ENCODE measurements at regions not wholly inside any gene's neighbourhood (a gene's known extent, or its start where the extent isn't known, plus 50 kb on each side); places are given as distances from the start of the nearest gene placed in this dataset.

- no peak overlapping the region for H3K4me3 ChIP-seq (ENCODE audit: low read depth in 1 of 3, low read length in 3 of 3)
- TF ChIP-seq JUND (IDR thresholded peaks at IDR 0.05) (no peak), GABPA (IDR thresholded peaks at IDR 0.05 in 1 of 2, conservative IDR thresholded peaks at IDR 0.05 in 1 of 2) (no peak), SP1 (IDR thresholded peaks at IDR 0.05) (no peak), ZBTB33 (IDR thresholded peaks at IDR 0.05) (no peak)
- TF ChIP-seq, protein P1, sequence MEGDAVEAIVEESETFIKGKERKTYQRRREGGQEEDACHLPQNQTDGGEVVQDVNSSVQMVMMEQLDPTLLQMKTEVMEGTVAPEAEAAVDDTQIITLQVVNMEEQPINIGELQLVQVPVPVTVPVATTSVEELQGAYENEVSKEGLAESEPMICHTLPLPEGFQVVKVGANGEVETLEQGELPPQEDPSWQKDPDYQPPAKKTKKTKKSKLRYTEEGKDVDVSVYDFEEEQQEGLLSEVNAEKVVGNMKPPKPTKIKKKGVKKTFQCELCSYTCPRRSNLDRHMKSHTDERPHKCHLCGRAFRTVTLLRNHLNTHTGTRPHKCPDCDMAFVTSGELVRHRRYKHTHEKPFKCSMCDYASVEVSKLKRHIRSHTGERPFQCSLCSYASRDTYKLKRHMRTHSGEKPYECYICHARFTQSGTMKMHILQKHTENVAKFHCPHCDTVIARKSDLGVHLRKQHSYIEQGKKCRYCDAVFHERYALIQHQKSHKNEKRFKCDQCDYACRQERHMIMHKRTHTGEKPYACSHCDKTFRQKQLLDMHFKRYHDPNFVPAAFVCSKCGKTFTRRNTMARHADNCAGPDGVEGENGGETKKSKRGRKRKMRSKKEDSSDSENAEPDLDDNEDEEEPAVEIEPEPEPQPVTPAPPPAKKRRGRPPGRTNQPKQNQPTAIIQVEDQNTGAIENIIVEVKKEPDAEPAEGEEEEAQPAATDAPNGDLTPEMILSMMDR (IDR thresholded peaks at IDR 0.05; ENCODE audit: low read depth, low read length, missing input control): no peak
- H3K27ac ChIP-seq (ENCODE audit: low read depth in 1 of 2, low read length in 2 of 2): no peak overlapping the region
- no peak for DNase-seq (ENCODE audit: low spot score)
- H3K27me3 ChIP-seq (ENCODE audit: control insufficient read depth in 4 of 4, insufficient read depth in 4 of 4, low read length in 3 of 4): no peaks in the 10 kb centered on the region
- H3K9me3 ChIP-seq (ENCODE audit: control insufficient read depth in 4 of 4, low read length in 3 of 4): no peaks in the 10 kb centered on the region
- no peaks in the 10 kb centered on the region for H3K4me1 ChIP-seq (ENCODE audit: control insufficient read depth in 4 of 4, insufficient read depth in 4 of 4, low read length in 3 of 4)
- H3K36me3 ChIP-seq (ENCODE audit: control insufficient read depth in 4 of 4, insufficient read depth in 3 of 4, low read depth in 1 of 4, low read length in 3 of 4): no peaks in the 10 kb centered on the region
- 91% methylated on average over 2 of the region's 2 CpGs for WGBS
- H3K9ac ChIP-seq (ENCODE audit: low read depth in 1 of 2, low read length in 2 of 2): no peak overlapping the region
Observed at GRCh38 chr5:155759252-155759651, 567.7 kb upstream of the SGCD start.

DNA sequence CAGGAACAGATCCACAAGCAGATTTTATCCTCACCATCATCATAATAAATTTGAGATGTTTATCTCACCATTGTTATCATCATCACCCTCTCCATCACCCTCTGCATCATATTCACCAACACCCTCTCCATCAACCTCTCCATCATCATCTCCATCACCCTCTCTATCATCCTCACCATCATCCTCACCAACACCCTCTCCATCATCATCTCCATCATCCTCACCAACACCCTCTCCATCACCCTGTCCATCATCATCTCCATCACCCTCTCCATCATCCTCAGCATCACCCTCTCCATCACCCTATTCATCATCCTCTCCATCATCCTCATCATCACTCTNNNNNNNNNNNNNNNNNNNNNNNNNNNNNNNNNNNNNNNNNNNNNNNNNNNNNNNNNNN is 567.0 kb upstream of the SGCD start:
- TF ChIP-seq EGR1 (IDR thresholded peaks at IDR 0.05; ENCODE audit: low read depth in 2 of 2): no peak
- TF ChIP-seq ZBTB33 (IDR thresholded peaks at IDR 0.05): no peak
- TF ChIP-seq RXRA (IDR thresholded peaks at IDR 0.05): no peak
- no peak for TF ChIP-seq YY1 (IDR thresholded peaks at IDR 0.05)
- TF ChIP-seq FOXA1 (IDR thresholded peaks at IDR 0.05): no peak
- no peak for TF ChIP-seq RAD21 (IDR thresholded peaks at IDR 0.05)
- no peak for TF ChIP-seq HNF4A (conservative IDR thresholded peaks at IDR 0.05)
- no peak for TF ChIP-seq JUND (IDR thresholded peaks at IDR 0.05)
- no peak for TF ChIP-seq GABPA (IDR thresholded peaks at IDR 0.05 in 1 of 2, conservative IDR thresholded peaks at IDR 0.05 in 1 of 2)
- no peak for TF ChIP-seq ATF3 (IDR thresholded peaks at IDR 0.05)
- TF ChIP-seq FOXA2 (IDR thresholded peaks at IDR 0.05): no peak
- no peak for TF ChIP-seq NR2F2 (IDR thresholded peaks at IDR 0.05)
- TF ChIP-seq, protein P2, sequence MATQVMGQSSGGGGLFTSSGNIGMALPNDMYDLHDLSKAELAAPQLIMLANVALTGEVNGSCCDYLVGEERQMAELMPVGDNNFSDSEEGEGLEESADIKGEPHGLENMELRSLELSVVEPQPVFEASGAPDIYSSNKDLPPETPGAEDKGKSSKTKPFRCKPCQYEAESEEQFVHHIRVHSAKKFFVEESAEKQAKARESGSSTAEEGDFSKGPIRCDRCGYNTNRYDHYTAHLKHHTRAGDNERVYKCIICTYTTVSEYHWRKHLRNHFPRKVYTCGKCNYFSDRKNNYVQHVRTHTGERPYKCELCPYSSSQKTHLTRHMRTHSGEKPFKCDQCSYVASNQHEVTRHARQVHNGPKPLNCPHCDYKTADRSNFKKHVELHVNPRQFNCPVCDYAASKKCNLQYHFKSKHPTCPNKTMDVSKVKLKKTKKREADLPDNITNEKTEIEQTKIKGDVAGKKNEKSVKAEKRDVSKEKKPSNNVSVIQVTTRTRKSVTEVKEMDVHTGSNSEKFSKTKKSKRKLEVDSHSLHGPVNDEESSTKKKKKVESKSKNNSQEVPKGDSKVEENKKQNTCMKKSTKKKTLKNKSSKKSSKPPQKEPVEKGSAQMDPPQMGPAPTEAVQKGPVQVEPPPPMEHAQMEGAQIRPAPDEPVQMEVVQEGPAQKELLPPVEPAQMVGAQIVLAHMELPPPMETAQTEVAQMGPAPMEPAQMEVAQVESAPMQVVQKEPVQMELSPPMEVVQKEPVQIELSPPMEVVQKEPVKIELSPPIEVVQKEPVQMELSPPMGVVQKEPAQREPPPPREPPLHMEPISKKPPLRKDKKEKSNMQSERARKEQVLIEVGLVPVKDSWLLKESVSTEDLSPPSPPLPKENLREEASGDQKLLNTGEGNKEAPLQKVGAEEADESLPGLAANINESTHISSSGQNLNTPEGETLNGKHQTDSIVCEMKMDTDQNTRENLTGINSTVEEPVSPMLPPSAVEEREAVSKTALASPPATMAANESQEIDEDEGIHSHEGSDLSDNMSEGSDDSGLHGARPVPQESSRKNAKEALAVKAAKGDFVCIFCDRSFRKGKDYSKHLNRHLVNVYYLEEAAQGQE (IDR thresholded peaks at IDR 0.05): no peak
- Histone ChIP-seq H3K36me3 (ENCODE audit: control insufficient read depth in 4 of 4, insufficient read depth in 3 of 4, low read depth in 1 of 4, low read length in 3 of 4) (no peaks in the 10 kb centered on the region), H3K9ac (ENCODE audit: low read depth in 1 of 2, low read length in 2 of 2) (no peak overlapping the region), H3K4me1 (ENCODE audit: control insufficient read depth in 4 of 4, insufficient read depth in 4 of 4, low read length in 3 of 4) (no peaks in the 10 kb centered on the region), H3K9me3 (ENCODE audit: control insufficient read depth in 4 of 4, low read length in 3 of 4) (no peaks in the 10 kb centered on the region), H3K4me3 (ENCODE audit: low read depth in 1 of 3, low read length in 3 of 3) (no peak overlapping the region), H3K27me3 (ENCODE audit: control insufficient read depth in 4 of 4, insufficient read depth in 4 of 4, low read length in 3 of 4) (no peaks in the 10 kb centered on the region), H3K27ac (ENCODE audit: low read depth in 1 of 2, low read length in 2 of 2) (no peak overlapping the region)
- DNase-seq (ENCODE audit: low spot score): no peak

Data from liver (tissue), 8 donors.